C4-2B (cell line): ENCODE measurements at regions not wholly inside any gene's neighbourhood (a gene's known extent, or its start where the extent isn't known, plus 50 kb on each side); places are given as distances from the start of the nearest gene placed in this dataset.

Experiments used
- H3K27ac ChIP-seq: fragments of 450-650 bp; 2 replicates; pipeline ENCODE4 v1.5.1; 2017
- CTCF ChIP-seq: fragments of 450-650 bp; conservative IDR thresholded peaks from 2 replicates; pipeline ENCODE4 v1.5.1; 2017; ENCODE audit warnings: mild to moderate bottlenecking
- ZFX ChIP-seq: fragments of 450-650 bp; IDR thresholded peaks from 2 replicates; pipeline ENCODE4 v1.6.1; 2017

GRCh38 chr2:195596840-195597239 is 60.2 kb upstream of the SLC39A10 start:
- TF ChIP-seq ZFX, result no peak
- TF ChIP-seq CTCF, result no peak
- H3K27ac ChIP-seq, result no peak overlapping the region

GRCh38 chr2:195595825-195596224 is 61.2 kb upstream of the SLC39A10 start:
- no peak overlapping the region for H3K27ac ChIP-seq
- TF ChIP-seq ZFX (no peak), CTCF (no peak)

GRCh38 chr2:195594919-195595694 is 61.9 kb upstream of the SLC39A10 start:
- no peak for TF ChIP-seq ZFX
- no peak for TF ChIP-seq CTCF
- H3K27ac ChIP-seq, result no peak overlapping the region

- TF ChIP-seq ZFX (no peak), CTCF (no peak)
- no peak overlapping the region for H3K27ac ChIP-seq
These were observed 62.8 kb upstream of the SLC39A10 start for GRCh38 chr2:195594248-195594647.

GRCh38 chr2:195592105-195592504 is 64.9 kb upstream of the SLC39A10 start:
- no peak for TF ChIP-seq CTCF
- no peak for TF ChIP-seq ZFX
- H3K27ac ChIP-seq, result no peak overlapping the region

- H3K27ac ChIP-seq, result no peak overlapping the region
- TF ChIP-seq CTCF, result no peak
- no peak for TF ChIP-seq ZFX
These were observed 66.2 kb upstream of the SLC39A10 start for GRCh38 chr2:195590861-195591205.

- TF ChIP-seq CTCF (no peak), ZFX (no peak)
- no peak overlapping the region for H3K27ac ChIP-seq
These were observed 66.7 kb upstream of the SLC39A10 start for GRCh38 chr2:195590199-195590860.
